HepG2 (cell line): ENCODE measurements at regions not wholly inside any gene's neighbourhood (a gene's known extent, or its start where the extent isn't known, plus 50 kb on each side); places are given as distances from the start of the nearest gene placed in this dataset.

Experiments
- CEBPG ChIP-seq: IDR thresholded peaks from 2 replicates; pipeline ENCODE4 v1.6.1; 2016
- FOXA3 ChIP-seq: IDR thresholded peaks from 2 replicates; pipeline ENCODE4 v1.6.1; 2016; ENCODE audit warnings: missing genetic modification reagents, missing compliant biosample characterization
- FOXP1 ChIP-seq, 2 experiments: fragments of 450-650 bp in 1 of 2; IDR thresholded peaks; 2 replicates each; pipeline ENCODE4 v1.6.1; 2017 to 2018; ENCODE audit warnings: antibody characterized with exemption in 1 of 2
- GATAD2A ChIP-seq: IDR thresholded peaks from 2 replicates; pipeline ENCODE4 v1.6.1; 2016
- HNF4A ChIP-seq: sonication (generic); formaldehyde crosslinking; IDR thresholded peaks from 2 replicates; pipeline ENCODE4 v1.4.0; 2020; ENCODE audit warnings: missing genetic modification reagents
- MAFK ChIP-seq, 2 experiments: IDR thresholded peaks in 1 of 2; conservative IDR thresholded peaks in 1 of 2; 2 replicates each; pipeline ENCODE4 v1.6.1; 2011; ENCODE audit warnings: improper control_type of control experiment in 2 of 2, low read length in 2 of 2
- NR2F6 ChIP-seq, 2 experiments: IDR thresholded peaks; 2 replicates each; pipeline ENCODE4 v1.6.1; 2016; ENCODE audit warnings: antibody characterized with exemption in 1 of 2, mild to moderate bottlenecking in 1 of 2
- SAP130 ChIP-seq: IDR thresholded peaks from 2 replicates; pipeline ENCODE4 v1.6.1; 2016; ENCODE audit warnings: low read depth
- SOX5 ChIP-seq: IDR thresholded peaks from 2 replicates; pipeline ENCODE4 v1.6.1; 2016; ENCODE audit warnings: borderline replicate concordance
- SOX6 ChIP-seq, 2 experiments: fragments of 450-650 bp in 1 of 2; sonication (generic) in 1 of 2; formaldehyde crosslinking in 1 of 2; IDR thresholded peaks; 2 replicates each; pipeline versions ENCODE4 v1.4.0 to v1.6.1; 2017 to 2020; ENCODE audit warnings: antibody characterized with exemption in 1 of 2, mild to moderate bottlenecking in 1 of 2, missing genetic modification reagents in 1 of 2
- ZNF644 ChIP-seq: IDR thresholded peaks from 2 replicates; pipeline ENCODE4 v1.6.1; 2016; ENCODE audit warnings: low read depth
- TF ChIP-seq, protein P1 (sequence below): IDR thresholded peaks from 2 replicates; pipeline ENCODE4 v1.4.0; 2020; ENCODE audit warnings: mild to moderate bottlenecking, missing genetic modification reagents
- TF ChIP-seq, protein P2 (sequence below): IDR thresholded peaks from 2 replicates; pipeline ENCODE4 v1.6.1; 2012; ENCODE audit warnings: low read depth, low read length, improper control_type of control experiment
- TF ChIP-seq, protein P3 (sequence below): sonication (generic); formaldehyde crosslinking; conservative IDR thresholded peaks from 2 replicates; pipeline ENCODE4 v1.4.0; 2020; ENCODE audit warnings: mild to moderate bottlenecking, missing genetic modification reagents, moderate library complexity
- TF ChIP-seq, protein P4 (sequence below): IDR thresholded peaks from 2 replicates; pipeline ENCODE4 v1.6.1; 2016; ENCODE audit warnings: low read depth, borderline replicate concordance
- TF ChIP-seq, protein P5 (sequence below): sonication (generic); formaldehyde crosslinking; IDR thresholded peaks from 2 replicates; pipeline ENCODE4 v1.4.0; 2020; ENCODE audit warnings: missing genetic modification reagents
- TF ChIP-seq, protein P6 (sequence below): sonication (generic); formaldehyde crosslinking; IDR thresholded peaks from 2 replicates; pipeline ENCODE4 v1.9.0; 2022; ENCODE audit warnings: missing genetic modification reagents, mild to moderate bottlenecking, borderline replicate concordance

DNA sequence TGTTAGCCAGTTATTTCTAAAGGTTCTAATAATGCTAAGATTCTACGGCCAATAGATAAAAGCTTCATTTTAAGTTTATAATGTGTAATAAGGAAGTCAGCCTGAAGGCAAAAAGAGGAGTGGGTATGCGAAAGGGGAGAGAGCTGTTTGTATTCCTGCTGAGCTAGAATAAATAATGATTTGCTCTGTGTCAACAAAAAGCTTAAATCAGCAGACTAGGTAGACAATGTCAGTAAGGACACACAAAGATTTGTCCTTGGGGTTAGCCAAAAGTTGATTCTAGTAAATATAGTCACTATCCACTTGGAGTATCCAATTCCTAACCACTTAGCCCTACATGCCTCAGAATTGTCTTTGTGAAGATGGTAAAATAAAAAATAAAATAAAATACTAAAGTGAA, 90.3 kb upstream of the GRIA3 start (continued):
- TF ChIP-seq, protein P1, sequence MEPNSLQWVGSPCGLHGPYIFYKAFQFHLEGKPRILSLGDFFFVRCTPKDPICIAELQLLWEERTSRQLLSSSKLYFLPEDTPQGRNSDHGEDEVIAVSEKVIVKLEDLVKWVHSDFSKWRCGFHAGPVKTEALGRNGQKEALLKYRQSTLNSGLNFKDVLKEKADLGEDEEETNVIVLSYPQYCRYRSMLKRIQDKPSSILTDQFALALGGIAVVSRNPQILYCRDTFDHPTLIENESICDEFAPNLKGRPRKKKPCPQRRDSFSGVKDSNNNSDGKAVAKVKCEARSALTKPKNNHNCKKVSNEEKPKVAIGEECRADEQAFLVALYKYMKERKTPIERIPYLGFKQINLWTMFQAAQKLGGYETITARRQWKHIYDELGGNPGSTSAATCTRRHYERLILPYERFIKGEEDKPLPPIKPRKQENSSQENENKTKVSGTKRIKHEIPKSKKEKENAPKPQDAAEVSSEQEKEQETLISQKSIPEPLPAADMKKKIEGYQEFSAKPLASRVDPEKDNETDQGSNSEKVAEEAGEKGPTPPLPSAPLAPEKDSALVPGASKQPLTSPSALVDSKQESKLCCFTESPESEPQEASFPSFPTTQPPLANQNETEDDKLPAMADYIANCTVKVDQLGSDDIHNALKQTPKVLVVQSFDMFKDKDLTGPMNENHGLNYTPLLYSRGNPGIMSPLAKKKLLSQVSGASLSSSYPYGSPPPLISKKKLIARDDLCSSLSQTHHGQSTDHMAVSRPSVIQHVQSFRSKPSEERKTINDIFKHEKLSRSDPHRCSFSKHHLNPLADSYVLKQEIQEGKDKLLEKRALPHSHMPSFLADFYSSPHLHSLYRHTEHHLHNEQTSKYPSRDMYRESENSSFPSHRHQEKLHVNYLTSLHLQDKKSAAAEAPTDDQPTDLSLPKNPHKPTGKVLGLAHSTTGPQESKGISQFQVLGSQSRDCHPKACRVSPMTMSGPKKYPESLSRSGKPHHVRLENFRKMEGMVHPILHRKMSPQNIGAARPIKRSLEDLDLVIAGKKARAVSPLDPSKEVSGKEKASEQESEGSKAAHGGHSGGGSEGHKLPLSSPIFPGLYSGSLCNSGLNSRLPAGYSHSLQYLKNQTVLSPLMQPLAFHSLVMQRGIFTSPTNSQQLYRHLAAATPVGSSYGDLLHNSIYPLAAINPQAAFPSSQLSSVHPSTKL (CRISPR knock-in tag) = peak; percentile 70
- TF ChIP-seq ZNF644 (CRISPR knock-in tag) = 0 out of 2 replicates have a peak, but pooled peaks have one; percentile 16
- TF ChIP-seq FOXP1 (IDR thresholded peaks at IDR 0.05) = no peak
- peak; percentile 45; the same call in 1 of the 2 replicates for TF ChIP-seq FOXP1 (CRISPR knock-in tag; IDR thresholded peaks at IDR 0.05)
- TF ChIP-seq SAP130 (CRISPR knock-in tag) = 0 out of 2 replicates have a peak, but pooled peaks have one; percentile 16
- 0 out of 2 replicates have a peak, but pooled peaks have one; percentile 9 for TF ChIP-seq HNF4A
- TF ChIP-seq FOXA3 (CRISPR knock-in tag) = peak; percentile 75
- TF ChIP-seq, protein P2, sequence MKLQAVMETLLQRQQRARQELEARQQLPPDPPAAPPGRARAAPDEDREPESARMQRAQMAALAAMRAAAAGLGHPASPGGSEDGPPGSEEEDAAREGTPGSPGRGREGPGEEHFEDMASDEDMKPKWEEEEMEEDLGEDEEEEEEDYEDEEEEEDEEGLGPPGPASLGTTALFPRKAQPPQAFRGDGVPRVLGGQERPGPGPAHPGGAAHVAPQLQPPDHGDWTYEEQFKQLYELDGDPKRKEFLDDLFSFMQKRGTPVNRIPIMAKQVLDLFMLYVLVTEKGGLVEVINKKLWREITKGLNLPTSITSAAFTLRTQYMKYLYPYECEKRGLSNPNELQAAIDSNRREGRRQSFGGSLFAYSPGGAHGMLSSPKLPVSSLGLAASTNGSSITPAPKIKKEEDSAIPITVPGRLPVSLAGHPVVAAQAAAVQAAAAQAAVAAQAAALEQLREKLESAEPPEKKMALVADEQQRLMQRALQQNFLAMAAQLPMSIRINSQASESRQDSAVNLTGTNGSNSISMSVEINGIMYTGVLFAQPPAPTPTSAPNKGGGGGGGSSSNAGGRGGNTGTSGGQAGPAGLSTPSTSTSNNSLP = peak; percentile 63
- TF ChIP-seq SOX5 = peak; percentile 23; the same call in 1 of the 2 replicates
- TF ChIP-seq CEBPG = 0 out of 2 replicates have a peak, but pooled peaks have one; percentile 9
- TF ChIP-seq MAFK (conservative IDR thresholded peaks at IDR 0.05 in 1 of 2, IDR thresholded peaks at IDR 0.05 in 1 of 2; ENCODE audit: low read length in 2 of 2) = peak; percentile 44 to 66
- TF ChIP-seq, protein P3, sequence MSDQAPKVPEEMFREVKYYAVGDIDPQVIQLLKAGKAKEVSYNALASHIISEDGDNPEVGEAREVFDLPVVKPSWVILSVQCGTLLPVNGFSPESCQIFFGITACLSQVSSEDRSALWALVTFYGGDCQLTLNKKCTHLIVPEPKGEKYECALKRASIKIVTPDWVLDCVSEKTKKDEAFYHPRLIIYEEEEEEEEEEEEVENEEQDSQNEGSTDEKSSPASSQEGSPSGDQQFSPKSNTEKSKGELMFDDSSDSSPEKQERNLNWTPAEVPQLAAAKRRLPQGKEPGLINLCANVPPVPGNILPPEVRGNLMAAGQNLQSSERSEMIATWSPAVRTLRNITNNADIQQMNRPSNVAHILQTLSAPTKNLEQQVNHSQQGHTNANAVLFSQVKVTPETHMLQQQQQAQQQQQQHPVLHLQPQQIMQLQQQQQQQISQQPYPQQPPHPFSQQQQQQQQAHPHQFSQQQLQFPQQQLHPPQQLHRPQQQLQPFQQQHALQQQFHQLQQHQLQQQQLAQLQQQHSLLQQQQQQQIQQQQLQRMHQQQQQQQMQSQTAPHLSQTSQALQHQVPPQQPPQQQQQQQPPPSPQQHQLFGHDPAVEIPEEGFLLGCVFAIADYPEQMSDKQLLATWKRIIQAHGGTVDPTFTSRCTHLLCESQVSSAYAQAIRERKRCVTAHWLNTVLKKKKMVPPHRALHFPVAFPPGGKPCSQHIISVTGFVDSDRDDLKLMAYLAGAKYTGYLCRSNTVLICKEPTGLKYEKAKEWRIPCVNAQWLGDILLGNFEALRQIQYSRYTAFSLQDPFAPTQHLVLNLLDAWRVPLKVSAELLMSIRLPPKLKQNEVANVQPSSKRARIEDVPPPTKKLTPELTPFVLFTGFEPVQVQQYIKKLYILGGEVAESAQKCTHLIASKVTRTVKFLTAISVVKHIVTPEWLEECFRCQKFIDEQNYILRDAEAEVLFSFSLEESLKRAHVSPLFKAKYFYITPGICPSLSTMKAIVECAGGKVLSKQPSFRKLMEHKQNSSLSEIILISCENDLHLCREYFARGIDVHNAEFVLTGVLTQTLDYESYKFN (CRISPR knock-in tag) = peak; percentile 63
- TF ChIP-seq, protein P4, sequence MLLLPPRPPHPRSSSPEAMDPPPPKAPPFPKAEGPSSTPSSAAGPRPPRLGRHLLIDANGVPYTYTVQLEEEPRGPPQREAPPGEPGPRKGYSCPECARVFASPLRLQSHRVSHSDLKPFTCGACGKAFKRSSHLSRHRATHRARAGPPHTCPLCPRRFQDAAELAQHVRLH = no peak
- TF ChIP-seq, protein P5, sequence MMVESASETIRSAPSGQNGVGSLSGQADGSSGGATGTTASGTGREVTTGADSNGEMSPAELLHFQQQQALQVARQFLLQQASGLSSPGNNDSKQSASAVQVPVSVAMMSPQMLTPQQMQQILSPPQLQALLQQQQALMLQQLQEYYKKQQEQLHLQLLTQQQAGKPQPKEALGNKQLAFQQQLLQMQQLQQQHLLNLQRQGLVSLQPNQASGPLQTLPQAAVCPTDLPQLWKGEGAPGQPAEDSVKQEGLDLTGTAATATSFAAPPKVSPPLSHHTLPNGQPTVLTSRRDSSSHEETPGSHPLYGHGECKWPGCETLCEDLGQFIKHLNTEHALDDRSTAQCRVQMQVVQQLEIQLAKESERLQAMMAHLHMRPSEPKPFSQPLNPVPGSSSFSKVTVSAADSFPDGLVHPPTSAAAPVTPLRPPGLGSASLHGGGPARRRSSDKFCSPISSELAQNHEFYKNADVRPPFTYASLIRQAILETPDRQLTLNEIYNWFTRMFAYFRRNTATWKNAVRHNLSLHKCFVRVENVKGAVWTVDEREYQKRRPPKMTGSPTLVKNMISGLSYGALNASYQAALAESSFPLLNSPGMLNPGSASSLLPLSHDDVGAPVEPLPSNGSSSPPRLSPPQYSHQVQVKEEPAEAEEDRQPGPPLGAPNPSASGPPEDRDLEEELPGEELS (CRISPR knock-in tag) = peak; percentile 58
- TF ChIP-seq NR2F6 (IDR thresholded peaks at IDR 0.05) = no peak
- 0 out of 2 replicates have a peak, but pooled peaks have one; percentile 20 for TF ChIP-seq NR2F6 (CRISPR knock-in tag; IDR thresholded peaks at IDR 0.05)
- TF ChIP-seq GATAD2A (CRISPR knock-in tag) = peak; percentile 63
- no peak for TF ChIP-seq SOX6 (IDR thresholded peaks at IDR 0.05)
- TF ChIP-seq SOX6 (CRISPR knock-in tag; IDR thresholded peaks at IDR 0.05) = peak; percentile 40; the same call in 1 of the 2 replicates
- TF ChIP-seq, protein P6, sequence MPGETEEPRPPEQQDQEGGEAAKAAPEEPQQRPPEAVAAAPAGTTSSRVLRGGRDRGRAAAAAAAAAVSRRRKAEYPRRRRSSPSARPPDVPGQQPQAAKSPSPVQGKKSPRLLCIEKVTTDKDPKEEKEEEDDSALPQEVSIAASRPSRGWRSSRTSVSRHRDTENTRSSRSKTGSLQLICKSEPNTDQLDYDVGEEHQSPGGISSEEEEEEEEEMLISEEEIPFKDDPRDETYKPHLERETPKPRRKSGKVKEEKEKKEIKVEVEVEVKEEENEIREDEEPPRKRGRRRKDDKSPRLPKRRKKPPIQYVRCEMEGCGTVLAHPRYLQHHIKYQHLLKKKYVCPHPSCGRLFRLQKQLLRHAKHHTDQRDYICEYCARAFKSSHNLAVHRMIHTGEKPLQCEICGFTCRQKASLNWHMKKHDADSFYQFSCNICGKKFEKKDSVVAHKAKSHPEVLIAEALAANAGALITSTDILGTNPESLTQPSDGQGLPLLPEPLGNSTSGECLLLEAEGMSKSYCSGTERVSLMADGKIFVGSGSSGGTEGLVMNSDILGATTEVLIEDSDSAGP = no peak
